Fibroblast of villous mesenchyme (primary cell): ENCODE measurements at regions not wholly inside any gene's neighbourhood (a gene's known extent, or its start where the extent isn't known, plus 50 kb on each side); places are given as distances from the start of the nearest gene placed in this dataset.
"Not testable (repeated sequence)": the region's sequence is repeated elsewhere in the genome, so short reads cannot be mapped to it uniquely, and the experiment has no call there.

ENCODE experiments used
- DNase-seq: peaks from one replicate; pipeline ENCODE4 v3.0.0-alpha.2; 2010; ENCODE audit warnings: low read depth
- H3K4me3 ChIP-seq: 2 replicates; pipeline ENCODE4 v1.5.1; 2011; ENCODE audit warnings: low read depth, mild to moderate bottlenecking, low read length
- TF ChIP-seq, protein P1 (sequence below): IDR thresholded peaks from 2 replicates; pipeline ENCODE4 v1.5.1; 2012; ENCODE audit warnings: low read depth, mild to moderate bottlenecking, low read length; ENCODE audit not compliant: insufficient read depth

DNA sequence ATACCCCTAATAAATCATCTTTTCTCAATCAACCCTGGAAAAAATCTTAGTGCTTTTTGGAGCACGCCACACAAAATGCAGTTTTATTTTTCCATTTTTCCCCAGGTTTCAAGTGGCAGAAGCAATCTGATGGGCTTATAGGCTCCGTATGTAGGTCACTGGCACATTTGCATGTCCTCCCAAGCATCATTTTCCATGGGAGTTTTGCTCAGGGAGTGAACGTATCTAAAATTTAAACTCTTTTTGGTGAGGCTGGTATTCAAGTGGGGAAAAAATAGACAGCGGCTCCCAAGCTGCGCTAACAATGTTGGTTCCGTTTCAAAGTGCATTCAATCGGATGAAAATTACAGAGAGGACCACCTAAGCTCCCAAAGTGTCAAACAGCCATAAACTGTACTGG, 233.4 kb downstream of the MEX3B start:
- no peak for DNase-seq
- TF ChIP-seq, protein P1, sequence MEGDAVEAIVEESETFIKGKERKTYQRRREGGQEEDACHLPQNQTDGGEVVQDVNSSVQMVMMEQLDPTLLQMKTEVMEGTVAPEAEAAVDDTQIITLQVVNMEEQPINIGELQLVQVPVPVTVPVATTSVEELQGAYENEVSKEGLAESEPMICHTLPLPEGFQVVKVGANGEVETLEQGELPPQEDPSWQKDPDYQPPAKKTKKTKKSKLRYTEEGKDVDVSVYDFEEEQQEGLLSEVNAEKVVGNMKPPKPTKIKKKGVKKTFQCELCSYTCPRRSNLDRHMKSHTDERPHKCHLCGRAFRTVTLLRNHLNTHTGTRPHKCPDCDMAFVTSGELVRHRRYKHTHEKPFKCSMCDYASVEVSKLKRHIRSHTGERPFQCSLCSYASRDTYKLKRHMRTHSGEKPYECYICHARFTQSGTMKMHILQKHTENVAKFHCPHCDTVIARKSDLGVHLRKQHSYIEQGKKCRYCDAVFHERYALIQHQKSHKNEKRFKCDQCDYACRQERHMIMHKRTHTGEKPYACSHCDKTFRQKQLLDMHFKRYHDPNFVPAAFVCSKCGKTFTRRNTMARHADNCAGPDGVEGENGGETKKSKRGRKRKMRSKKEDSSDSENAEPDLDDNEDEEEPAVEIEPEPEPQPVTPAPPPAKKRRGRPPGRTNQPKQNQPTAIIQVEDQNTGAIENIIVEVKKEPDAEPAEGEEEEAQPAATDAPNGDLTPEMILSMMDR, result no peak

DNA sequence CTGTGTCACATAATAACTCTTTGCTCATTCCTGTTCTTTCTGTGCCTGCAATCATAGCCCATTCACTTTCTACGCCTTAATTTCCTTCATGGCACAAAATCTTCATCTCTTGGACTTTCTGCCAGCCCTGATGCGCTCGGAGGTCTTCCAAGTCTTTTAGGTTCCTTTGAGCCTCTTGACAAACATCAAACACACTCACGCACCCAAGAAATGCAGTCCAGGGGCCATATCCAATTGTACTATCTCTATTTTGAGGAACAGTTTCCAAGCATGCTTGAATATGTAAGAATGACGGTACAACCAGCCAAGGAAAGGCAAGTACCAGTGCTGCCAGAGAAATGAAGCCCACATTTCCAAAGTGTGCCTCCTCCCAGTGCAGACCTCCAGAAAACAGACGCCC, 234.1 kb downstream of the MEX3B start:
- TF ChIP-seq, protein P1, result no peak
- no peak for DNase-seq
- H3K4me3 ChIP-seq, result no peak overlapping the region

More for the DNA sequence above, 233.4 kb downstream of the MEX3B start:
- H3K4me3 ChIP-seq, result no peak overlapping the region

DNA sequence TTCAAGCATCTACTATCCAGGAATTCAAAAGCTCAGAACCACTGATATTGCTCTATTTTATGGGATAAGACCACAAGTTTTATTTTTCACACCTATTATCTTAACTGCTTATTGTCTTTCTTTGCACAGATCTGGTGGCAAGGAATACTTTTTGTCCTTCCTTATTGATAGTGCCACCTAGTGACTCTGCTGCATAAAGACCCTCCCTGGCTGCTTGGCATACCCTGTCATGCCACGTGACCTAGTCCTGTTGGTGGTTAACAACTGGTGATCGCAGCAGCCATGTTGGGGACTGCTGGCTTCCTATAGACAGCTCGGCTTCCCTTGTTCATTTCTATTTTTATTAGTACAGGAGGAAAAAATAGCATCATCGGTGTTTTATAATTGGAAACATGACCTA, 236.3 kb downstream of the MEX3B start:
- H3K4me3 ChIP-seq, result no peak overlapping the region
- TF ChIP-seq, protein P1, result no peak
- DNase-seq, result no peak

DNA sequence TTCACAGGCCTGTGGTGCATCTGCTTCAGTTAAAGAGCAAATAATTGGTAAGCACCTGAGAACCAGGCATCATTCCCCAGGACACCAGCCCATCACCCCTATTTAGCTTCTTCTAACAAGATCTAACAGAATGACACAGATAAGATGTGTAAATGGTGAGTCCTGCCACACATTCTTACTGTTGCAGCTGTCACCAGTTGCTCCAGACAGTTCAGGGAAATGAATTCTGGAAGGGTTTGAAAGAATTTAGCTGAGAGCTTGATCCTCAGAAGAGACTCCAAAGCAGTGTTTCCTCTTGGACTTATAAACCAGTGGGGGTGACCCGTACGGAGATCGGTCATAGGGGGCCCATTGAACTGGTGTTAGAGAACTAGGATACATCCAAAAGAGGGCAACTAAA, 238.0 kb downstream of the MEX3B start:
- TF ChIP-seq, protein P1, result no peak
- H3K4me3 ChIP-seq, result no peak overlapping the region
- no peak for DNase-seq

DNA sequence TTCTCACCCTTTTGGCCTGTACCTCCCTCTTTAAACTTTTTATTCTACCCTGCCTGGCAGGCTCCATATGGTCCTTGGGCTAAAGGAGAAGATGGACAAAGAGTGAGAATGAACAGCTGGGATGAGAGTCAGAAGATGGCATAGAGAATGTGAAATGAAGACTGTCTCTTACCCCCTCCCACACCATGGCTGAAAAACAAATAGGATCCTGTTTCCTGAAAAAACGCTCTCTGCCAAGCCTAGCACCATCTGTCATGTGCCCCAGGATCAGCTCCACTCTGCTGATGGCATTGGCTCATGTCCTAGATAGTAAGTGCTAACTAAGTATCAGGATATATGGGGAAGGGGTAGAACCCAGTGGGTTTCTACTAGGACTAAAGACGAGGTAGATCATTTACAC, 238.6 kb downstream of the MEX3B start:
- TF ChIP-seq, protein P1, result no peak
- no peak for DNase-seq
- H3K4me3 ChIP-seq, result no peak overlapping the region

DNA sequence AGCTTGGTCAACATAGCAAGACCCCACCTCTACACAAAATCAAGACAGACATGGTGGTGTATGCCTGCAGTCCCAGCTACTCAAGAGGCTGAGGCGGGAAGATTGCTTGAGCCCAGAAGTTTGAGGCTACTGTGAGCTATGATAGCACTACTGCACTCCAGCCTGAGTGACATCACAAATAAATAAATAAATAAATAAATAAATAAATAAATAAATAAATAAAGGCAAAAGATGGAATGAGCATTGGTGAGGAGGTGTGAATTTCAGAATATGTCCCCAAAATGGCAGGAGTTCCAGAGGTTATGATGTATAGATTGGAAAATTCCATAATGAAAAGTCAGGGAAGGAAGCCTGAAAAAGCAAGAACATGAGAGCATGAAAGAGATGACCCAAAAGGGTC, 249.9 kb downstream of the MEX3B start:
- no peak overlapping the region for H3K4me3 ChIP-seq
- DNase-seq, result no peak
- TF ChIP-seq, protein P1, result no peak

DNA sequence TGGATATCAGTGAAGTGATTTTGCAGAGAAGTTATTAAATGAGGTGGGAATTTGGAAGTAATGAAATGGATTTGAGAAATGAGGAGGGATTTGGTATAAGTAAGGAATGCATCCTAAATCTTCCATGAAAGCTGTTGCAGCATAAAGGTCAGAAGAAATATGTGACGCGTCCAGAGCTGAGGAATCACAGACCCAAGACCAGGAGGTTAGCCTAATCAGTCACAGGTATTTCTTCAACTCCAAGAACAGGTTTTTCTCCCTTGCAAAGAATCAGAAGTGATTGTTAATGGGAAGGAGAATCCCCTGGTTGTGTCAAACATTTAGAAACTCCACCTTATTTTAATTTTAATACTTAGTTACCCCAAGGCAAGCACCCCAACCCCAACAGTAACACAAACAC, 253.2 kb downstream of the MEX3B start:
- TF ChIP-seq, protein P1, result no peak
- H3K4me3 ChIP-seq, result no peak overlapping the region
- no peak for DNase-seq

DNA sequence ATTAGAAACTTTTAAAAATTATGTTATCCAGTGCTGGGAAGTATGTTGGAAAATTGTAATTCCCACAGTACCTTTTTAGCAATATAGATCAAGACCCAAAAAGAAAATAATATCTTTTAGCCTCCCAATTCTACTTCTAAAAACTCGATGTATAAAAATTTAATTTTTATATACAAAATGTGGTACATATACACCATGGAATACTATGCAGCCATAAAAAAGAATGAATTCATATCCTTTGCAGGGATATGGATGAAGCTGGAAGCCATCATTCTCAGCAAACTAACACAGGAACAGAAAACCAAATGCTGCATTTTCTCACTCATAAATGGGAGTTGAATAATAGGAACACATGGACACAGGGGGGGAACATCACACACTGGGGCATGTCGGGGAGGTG, 254.5 kb downstream of the MEX3B start:
- not testable (repeated sequence) for H3K4me3 ChIP-seq, DNase-seq
